ENCODE measurements at regions not wholly inside any gene's neighbourhood (a gene's known extent, or its start where the extent isn't known, plus 50 kb on each side); places are given as distances from the start of the nearest gene placed in this dataset.

DNA sequence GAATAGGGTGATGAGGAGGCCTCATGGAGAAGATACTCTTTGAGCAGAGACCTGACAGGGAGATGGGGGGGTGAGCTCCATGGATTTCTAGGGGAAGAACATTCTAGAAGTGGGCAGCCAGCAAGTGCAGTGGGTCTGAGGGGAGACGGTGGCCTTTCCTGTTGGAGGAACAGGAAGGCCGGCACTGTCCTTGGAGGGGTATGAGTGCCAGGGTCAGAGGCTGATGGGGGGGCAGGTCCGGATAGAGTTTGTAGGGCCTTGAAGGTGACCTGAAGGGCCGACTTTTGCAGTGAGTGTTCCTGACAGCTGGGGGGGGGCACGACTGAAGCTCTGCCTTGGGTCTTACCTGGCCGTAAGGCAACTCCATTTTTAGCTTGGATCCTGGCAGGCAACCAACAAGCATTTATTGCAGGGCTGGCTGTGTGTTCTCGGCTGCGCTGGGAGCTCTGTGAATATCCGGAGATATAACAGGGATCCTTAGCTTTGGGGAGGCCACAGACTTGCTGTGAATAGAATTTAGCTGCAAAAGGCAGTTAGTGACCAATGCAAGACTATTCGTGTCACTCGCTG, 130.6 kb downstream of the MRPS6 start:
- Histone ChIP-seq H3K4me1 (ENCODE audit: control insufficient read depth in 1 of 2, insufficient read depth in 1 of 2, low read depth in 1 of 2, low read length in 1 of 2) (peaks cover 71 to 77% of the 10 kb centered on the region in 2 experiments), H3K27ac (peak overlapping the region; percentile 95), H3K9me3 (no peaks in the 10 kb centered on the region), H3K36me3 (no peaks in the 10 kb centered on the region), H3K4me3 (ENCODE audit: low read depth in 1 of 2, low read length in 1 of 2) (no peak overlapping the region), H3K27me3 (no peaks in the 10 kb centered on the region)
- TF ChIP-seq CTCF (IDR thresholded peaks at IDR 0.05), result no peak

DNA sequence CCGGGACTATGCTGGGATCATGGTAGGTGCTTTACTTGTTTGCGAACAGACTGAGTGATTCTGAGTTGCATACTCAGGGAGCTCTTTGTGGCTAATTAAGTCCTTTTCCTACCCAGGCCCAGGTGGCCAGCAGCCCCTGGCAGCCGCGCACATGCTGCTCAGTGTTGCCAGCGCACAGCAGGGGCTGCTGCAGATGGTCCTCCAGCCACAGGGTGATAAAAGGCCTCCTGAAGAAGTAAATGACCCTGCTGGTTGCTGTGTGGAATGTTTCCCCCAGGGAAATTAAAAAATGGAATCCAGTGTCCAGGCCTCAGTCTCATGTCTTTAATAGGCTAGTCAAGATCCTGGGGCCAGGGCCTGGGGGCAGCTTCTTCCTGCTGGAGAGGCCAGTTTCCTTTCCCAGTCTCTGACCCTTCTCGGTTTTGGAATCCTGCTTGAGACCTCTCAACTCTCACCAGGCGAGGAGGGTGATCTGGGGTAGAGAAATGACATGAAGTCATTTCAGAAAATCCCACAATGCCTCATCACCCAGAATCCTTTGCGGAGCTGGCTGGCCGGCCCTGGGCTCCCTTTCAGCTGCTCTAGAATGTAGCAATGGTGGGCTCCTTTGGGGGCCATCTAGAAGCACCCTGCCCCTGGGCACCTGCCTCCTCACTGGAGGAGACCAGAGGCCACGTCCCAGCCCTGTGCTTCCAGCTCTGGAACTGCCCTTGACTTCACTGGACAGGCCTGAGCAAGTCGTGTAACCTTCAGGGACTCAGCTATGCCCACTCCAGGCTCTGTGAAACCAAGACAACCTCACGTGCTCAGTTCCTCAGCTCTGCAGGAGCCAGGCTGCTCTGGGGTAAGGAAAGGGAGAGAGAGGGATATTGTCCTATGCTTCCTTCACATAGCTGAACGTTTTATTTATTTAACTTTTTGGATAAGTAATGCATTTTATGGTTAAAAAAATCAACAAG, 131.4 kb downstream of the MRPS6 start:
- no peak for TF ChIP-seq CTCF (IDR thresholded peaks at IDR 0.05)
- Histone ChIP-seq H3K27ac (peak overlapping the region; percentile 95), H3K9me3 (no peaks in the 10 kb centered on the region), H3K27me3 (no peaks in the 10 kb centered on the region), H3K4me1 (ENCODE audit: control insufficient read depth in 1 of 2, insufficient read depth in 1 of 2, low read depth in 1 of 2, low read length in 1 of 2) (peaks cover 63 to 68% of the 10 kb centered on the region in 2 experiments), H3K36me3 (no peaks in the 10 kb centered on the region), H3K4me3 (ENCODE audit: low read depth in 1 of 2, low read length in 1 of 2) (no peak overlapping the region)

GRCh38 chr21:34205811-34206571, 132.6 kb downstream of the MRPS6 start:
- Histone ChIP-seq H3K27me3 (no peaks in the 10 kb centered on the region), H3K9me3 (no peaks in the 10 kb centered on the region), H3K4me1 (ENCODE audit: control insufficient read depth in 1 of 2, insufficient read depth in 1 of 2, low read depth in 1 of 2, low read length in 1 of 2) (peaks cover 52 to 56% of the 10 kb centered on the region in 2 experiments), H3K36me3 (no peaks in the 10 kb centered on the region), H3K27ac (peak overlapping the region; percentile 95), H3K4me3 (ENCODE audit: low read depth in 1 of 2, low read length in 1 of 2) (no peak overlapping the region)
- TF ChIP-seq CTCF (IDR thresholded peaks at IDR 0.05), result no peak

DNA sequence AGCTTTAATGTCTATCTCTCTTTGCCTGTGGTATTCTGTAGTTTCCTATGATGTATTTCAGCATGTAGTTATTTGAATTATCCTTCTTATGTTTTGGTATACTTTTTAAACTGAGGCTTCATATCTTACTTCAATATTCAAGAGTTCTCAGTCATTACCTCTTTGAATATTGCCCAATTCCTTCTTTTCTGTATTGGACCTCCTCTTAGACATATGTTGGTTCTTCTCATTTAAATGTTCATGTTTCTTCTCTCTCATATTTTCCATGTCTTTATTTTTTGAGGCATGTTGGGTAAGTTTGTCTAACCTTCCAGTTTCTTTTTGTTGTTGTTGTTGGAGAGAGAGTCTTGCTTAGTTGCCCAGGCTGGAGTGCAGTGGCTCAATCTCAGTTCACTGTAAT, 140.6 kb downstream of the MRPS6 start:
- no peak overlapping the region for H3K4me3 ChIP-seq (ENCODE audit: low read depth in 1 of 2, low read length in 1 of 2)
- H3K4me1 ChIP-seq (ENCODE audit: control insufficient read depth in 1 of 2, insufficient read depth in 1 of 2, low read depth in 1 of 2, low read length in 1 of 2), result no peaks in the 10 kb centered on the region
- H3K9me3 ChIP-seq, result no peaks in the 10 kb centered on the region
- H3K27ac ChIP-seq, result no peak overlapping the region
- TF ChIP-seq CTCF (IDR thresholded peaks at IDR 0.05), result no peak
- no peaks in the 10 kb centered on the region for H3K27me3 ChIP-seq
- H3K36me3 ChIP-seq, result peaks cover 10% of the 10 kb centered on the region

DNA sequence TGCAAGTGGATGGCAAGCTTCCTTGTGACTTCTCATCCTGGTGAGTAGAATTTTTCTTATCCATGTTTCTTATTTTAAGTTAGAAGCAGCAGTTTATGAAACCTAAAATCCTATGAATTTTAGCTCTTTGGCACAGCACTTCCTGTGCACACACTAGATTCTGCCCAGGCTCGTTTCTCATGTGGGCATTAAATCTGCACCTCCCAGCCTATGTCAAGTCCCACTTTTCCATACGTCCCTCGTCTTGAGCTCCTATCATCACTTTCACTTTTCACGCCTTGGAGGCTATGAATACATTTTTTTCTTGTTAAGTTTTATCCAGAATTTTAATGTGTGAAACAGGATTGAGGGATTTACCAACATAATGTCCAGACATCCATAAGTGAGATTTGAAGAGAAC, 142.1 kb downstream of the MRPS6 start:
- no peak overlapping the region for H3K27ac ChIP-seq
- no peak overlapping the region for H3K4me3 ChIP-seq (ENCODE audit: low read depth in 1 of 2, low read length in 1 of 2)
- H3K27me3 ChIP-seq, result no peaks in the 10 kb centered on the region
- no peaks in the 10 kb centered on the region for H3K9me3 ChIP-seq
- TF ChIP-seq CTCF (IDR thresholded peaks at IDR 0.05), result no peak
- H3K36me3 ChIP-seq, result peaks cover 10% of the 10 kb centered on the region
- H3K4me1 ChIP-seq (ENCODE audit: control insufficient read depth in 1 of 2, insufficient read depth in 1 of 2, low read depth in 1 of 2, low read length in 1 of 2), result no peaks in the 10 kb centered on the region

Measured in neutrophil (primary cell).